H1 (cell line): ENCODE measurements at regions not wholly inside any gene's neighbourhood (a gene's known extent, or its start where the extent isn't known, plus 50 kb on each side); places are given as distances from the start of the nearest gene placed in this dataset.

Experiments used
- CTCF ChIA-PET: fragments of 300-600 bp; sonication (Branson Sonifier 250); formaldehyde crosslinking; loops from one replicate; lab custom pipeline; 2021; ENCODE audit not compliant: partially characterized antibody; lab: Charles Lee
- POLR2A ChIA-PET: fragments of 300-600 bp; sonication (Branson Sonifier 250); formaldehyde crosslinking; loops from one replicate; lab custom pipeline; 2021; ENCODE audit warnings: inconsistent platforms; ENCODE audit not compliant: partially characterized antibody; lab: Charles Lee
- DNase-seq, 2 experiments: peaks; one replicate each; pipeline versions ENCODE4 v3.0.0 to v3.0.0-alpha.2; 2010 to 2022; ENCODE audit warnings: low spot score in 2 of 2, low read depth in 1 of 2, mixed read lengths in 1 of 2
- FAIRE-seq: peaks from 2 replicates; lab custom pipeline; 2011; peaks lifted over from hg19 to GRCh38; lab: Jason Lieb, UNC
- H2AFZ ChIP-seq: 2 replicates; pipeline ENCODE4 v1.8.1; 2012; ENCODE audit warnings: low read length, inconsistent platforms
- H2AK5ac ChIP-seq: 2 replicates; pipeline ENCODE4 v1.6.1; 2013; ENCODE audit warnings: low read depth, low read length
- H2BK120ac ChIP-seq: replicated peaks from 2 replicates; pipeline ENCODE3; 2013; ENCODE audit warnings: low read depth, low read length, inconsistent platforms
- H2BK12ac ChIP-seq: 2 replicates; pipeline ENCODE4 v1.6.1; 2013; ENCODE audit warnings: low read depth, low read length
- H2BK15ac ChIP-seq: 2 replicates; pipeline ENCODE4 v1.6.1; 2013; ENCODE audit warnings: low read length
- H2BK20ac ChIP-seq: 2 replicates; pipeline ENCODE4 v1.6.1; 2013; ENCODE audit warnings: low read length
- H2BK5ac ChIP-seq: 2 replicates; pipeline ENCODE4 v1.6.1; 2013; ENCODE audit warnings: low read depth, low read length
- H3K14ac ChIP-seq: 2 replicates; pipeline ENCODE4 v1.6.1; 2013; ENCODE audit warnings: inconsistent platforms; ENCODE audit not compliant: insufficient read length
- H3K18ac ChIP-seq: 2 replicates; pipeline ENCODE4 v1.6.1; 2013; ENCODE audit warnings: low read length; ENCODE audit errors: extremely low read depth
- H3K23ac ChIP-seq: 2 replicates; pipeline ENCODE4 v1.6.1; 2013; ENCODE audit warnings: inconsistent platforms; ENCODE audit not compliant: insufficient read length
- H3K23me2 ChIP-seq: 2 replicates; pipeline ENCODE4 v1.6.1; 2013; ENCODE audit warnings: low read depth, low read length
- H3K27ac ChIP-seq: 2 replicates; pipeline ENCODE4 v1.6.1; 2011; ENCODE audit warnings: low read depth, low read length, inconsistent platforms
- H3K27me3 ChIP-seq, 4 experiments: replicated peaks in 1 of 4; 1 replicate in 1 of 4; 2 replicates in 3 of 4; pipeline versions ENCODE4 v1.6.1 to v1.8.1; 2011 to 2013; ENCODE audit warnings: low read length in 3 of 4, mild to moderate bottlenecking in 3 of 4, inconsistent platforms in 2 of 4, mixed read lengths in 2 of 4, moderate library complexity in 1 of 4; ENCODE audit not compliant: control insufficient read depth in 3 of 4, insufficient read depth in 3 of 4; ENCODE audit errors: extremely low read depth in 1 of 4
- H3K36me3 ChIP-seq, 4 experiments: 2 replicates each; pipeline versions ENCODE4 v1.6.1 to v1.8.1; 2011 to 2013; ENCODE audit warnings: mild to moderate bottlenecking in 4 of 4, low read length in 3 of 4, moderate library complexity in 2 of 4, control low read depth in 1 of 4, inconsistent platforms in 1 of 4; ENCODE audit not compliant: insufficient read depth in 4 of 4, control insufficient read depth in 2 of 4
- H3K4ac ChIP-seq: replicated peaks from 2 replicates; pipeline ENCODE3; 2013; ENCODE audit warnings: low read length, low read depth, mixed read lengths, inconsistent platforms; ENCODE audit not compliant: insufficient read length
- H3K4me1 ChIP-seq, 4 experiments: replicated peaks in 1 of 4; 1 replicate in 1 of 4; 2 replicates in 3 of 4; pipeline versions ENCODE4 v1.6.1 to v1.8.1; 2011 to 2013; ENCODE audit warnings: low read length in 3 of 4, inconsistent platforms in 2 of 4, mixed read lengths in 1 of 4; ENCODE audit not compliant: insufficient read depth in 4 of 4, control insufficient read depth in 3 of 4
- H3K4me2 ChIP-seq, 2 experiments: 2 replicates each; pipeline versions ENCODE4 v1.6.1 to v1.8.1; 2011 to 2013; ENCODE audit warnings: low read depth in 2 of 2, low read length in 2 of 2, control low read depth in 1 of 2, inconsistent platforms in 1 of 2, mild to moderate bottlenecking in 1 of 2; ENCODE audit not compliant: insufficient read depth in 1 of 2
- H3K4me3 ChIP-seq, 4 experiments: fragments of 200-600, 300-600 bp in 1 of 4; sonication (generic), shearing (Covaris generic), sonication (Bioruptor Twin) in 1 of 4; 2 replicates each; pipeline versions ENCODE4 v1.5.1 to v1.8.1; 2011 to 2016; ENCODE audit warnings: low read length in 4 of 4, low read depth in 3 of 4, control low read depth in 2 of 4, inconsistent platforms in 2 of 4, mild to moderate bottlenecking in 2 of 4, mixed read lengths in 1 of 4, moderate library complexity in 1 of 4; ENCODE audit not compliant: insufficient read depth in 2 of 4; ENCODE audit errors: extremely low read depth in 1 of 4
- H3K56ac ChIP-seq: replicated peaks from 2 replicates; pipeline ENCODE3; 2013; ENCODE audit warnings: low read depth, mild to moderate bottlenecking, mixed read lengths, low read length, inconsistent platforms; ENCODE audit not compliant: insufficient read length
- H3K79me1 ChIP-seq: 2 replicates; pipeline ENCODE4 v1.6.1; 2013; ENCODE audit warnings: low read depth, low read length, control low read depth
- H3K79me2 ChIP-seq, 2 experiments: 2 replicates each; pipeline versions ENCODE4 v1.6.1 to v1.8.1; 2012 to 2013; ENCODE audit warnings: low read length in 2 of 2, mild to moderate bottlenecking in 2 of 2, inconsistent platforms in 1 of 2; ENCODE audit not compliant: insufficient read depth in 2 of 2, control insufficient read depth in 1 of 2
- H3K9ac ChIP-seq, 4 experiments: replicated peaks in 1 of 4; 1 replicate in 1 of 4; 2 replicates in 3 of 4; pipeline versions ENCODE4 v1.6.1 to v1.8.1; 2011 to 2013; ENCODE audit warnings: low read depth in 3 of 4, low read length in 3 of 4, control low read depth in 2 of 4, mild to moderate bottlenecking in 2 of 4, moderate library complexity in 2 of 4, inconsistent platforms in 1 of 4; ENCODE audit errors: extremely low read depth in 1 of 4
- H3K9me3 ChIP-seq, 2 experiments: 2 replicates each; pipeline versions ENCODE4 v1.6.1 to v1.8.1; 2012 to 2013; ENCODE audit warnings: mild to moderate bottlenecking in 2 of 2, moderate library complexity in 2 of 2, control low read depth in 1 of 2, inconsistent platforms in 1 of 2, low read depth in 1 of 2, low read length in 1 of 2, mixed read lengths in 1 of 2; ENCODE audit not compliant: insufficient read depth in 2 of 2
- H4K20me1 ChIP-seq, 2 experiments: replicated peaks in 1 of 2; 2 replicates each; pipeline versions ENCODE3 to v1.8.1; 2011 to 2013; ENCODE audit warnings: inconsistent platforms in 2 of 2, low read length in 2 of 2, mild to moderate bottlenecking in 1 of 2; ENCODE audit not compliant: insufficient read depth in 2 of 2, control insufficient read depth in 1 of 2
- H4K5ac ChIP-seq: 2 replicates; pipeline ENCODE4 v1.6.1; 2013; ENCODE audit warnings: low read length, low read depth, mixed read lengths, inconsistent platforms; ENCODE audit not compliant: insufficient read length
- H4K8ac ChIP-seq: 2 replicates; pipeline ENCODE4 v1.8.0; 2013; ENCODE audit warnings: mild to moderate bottlenecking, moderate library complexity, low read length, inconsistent platforms; ENCODE audit not compliant: insufficient read depth; ENCODE audit errors: extremely low read depth
- H4K91ac ChIP-seq: replicated peaks from 2 replicates; pipeline ENCODE3; 2013; ENCODE audit warnings: low read length, mixed read lengths, inconsistent platforms; ENCODE audit not compliant: insufficient read length
- CTBP2 ChIP-seq: IDR thresholded peaks from 2 replicates; pipeline ENCODE4 v1.7.0; 2011; ENCODE audit warnings: borderline replicate concordance, mild to moderate bottlenecking, moderate library complexity, mixed read lengths, low read length; ENCODE audit not compliant: insufficient read depth, insufficient read length
- EP300 ChIP-seq, 2 experiments: IDR thresholded peaks; 1 replicate in 1 of 2; 2 replicates in 1 of 2; pipeline ENCODE4 v1.6.1; 2011 to 2012; ENCODE audit warnings: low read depth in 2 of 2, low read length in 2 of 2, mild to moderate bottlenecking in 2 of 2, borderline replicate concordance in 1 of 2, inconsistent platforms in 1 of 2, moderate library complexity in 1 of 2
- EZH2 ChIP-seq: fragments of 200-600 bp; sonication (generic); IDR thresholded peaks from 2 replicates; pipeline ENCODE4 v1.7.1; 2012; ENCODE audit warnings: low read depth, mild to moderate bottlenecking, moderate library complexity, low read length, inconsistent platforms; ENCODE audit not compliant: severe bottlenecking
- GABPA ChIP-seq: IDR thresholded peaks from 2 replicates; pipeline ENCODE4 v1.6.1; 2011; ENCODE audit warnings: mild to moderate bottlenecking, low read length, moderate library complexity, borderline replicate concordance; ENCODE audit not compliant: insufficient read depth
- GTF2F1 ChIP-seq: IDR thresholded peaks from 2 replicates; pipeline ENCODE4 v1.6.1; 2012; ENCODE audit warnings: low read depth, low read length, improper control_type of control experiment, borderline replicate concordance
- HDAC2 ChIP-seq, 2 experiments: fragments of 300-600 bp in 1 of 2; sonication (generic) in 1 of 2; IDR thresholded peaks; 2 replicates each; pipeline ENCODE4 v1.6.1; 2011 to 2012; ENCODE audit warnings: low read depth in 2 of 2, low read length in 2 of 2, mild to moderate bottlenecking in 2 of 2, moderate library complexity in 2 of 2, borderline replicate concordance in 1 of 2, inconsistent platforms in 1 of 2
- KDM5A ChIP-seq: fragments of 200-600 bp; IDR thresholded peaks from 2 replicates; pipeline ENCODE4 v1.7.1; 2012; ENCODE audit warnings: mild to moderate bottlenecking, low read length, inconsistent platforms, mixed read lengths
- MAFK ChIP-seq: IDR thresholded peaks from 2 replicates; pipeline ENCODE4 v1.6.1; 2012; ENCODE audit warnings: low read depth, mild to moderate bottlenecking, improper control_type of control experiment, low read length
- NRF1 ChIP-seq: IDR thresholded peaks from 2 replicates; pipeline ENCODE4 v1.6.1; 2011; ENCODE audit warnings: mild to moderate bottlenecking, low read depth, low read length, improper control_type of control experiment
- PHF8 ChIP-seq: fragments of 200-600 bp; sonication (generic); conservative IDR thresholded peaks from 2 replicates; pipeline ENCODE4 v1.7.1; 2012; ENCODE audit warnings: low read depth, mild to moderate bottlenecking, inconsistent platforms, low read length, moderate library complexity
- RAD21 ChIP-seq, 2 experiments: IDR thresholded peaks in 1 of 2; conservative IDR thresholded peaks in 1 of 2; 2 replicates each; pipeline ENCODE4 v1.6.1; 2011; ENCODE audit warnings: low read depth in 2 of 2, low read length in 2 of 2, improper control_type of control experiment in 1 of 2, inconsistent platforms in 1 of 2, mild to moderate bottlenecking in 1 of 2, moderate library complexity in 1 of 2
- SIX5 ChIP-seq: IDR thresholded peaks from 2 replicates; pipeline ENCODE4 v1.6.1; 2011; ENCODE audit warnings: mild to moderate bottlenecking, low read depth, low read length
- SP1 ChIP-seq: IDR thresholded peaks from 2 replicates; pipeline ENCODE4 v1.6.1; 2011; ENCODE audit warnings: low read depth, low read length
- SP4 ChIP-seq: IDR thresholded peaks from 2 replicates; pipeline ENCODE4 v1.6.1; 2012; ENCODE audit warnings: low read length, inconsistent platforms
- TCF12 ChIP-seq: IDR thresholded peaks from 2 replicates; pipeline ENCODE4 v1.6.1; 2011; ENCODE audit warnings: low read depth, mild to moderate bottlenecking, low read length
- WGBS, 2 experiments: shearing (Covaris generic) in 1 of 2; methylation state at CpG; one replicate each; pipeline versions ENCODE4 v1.1.6 to v1.1.7; 2013 to 2015; ENCODE audit warnings: low lambda C conversion rate in 2 of 2, mixed read lengths in 2 of 2, inconsistent platforms in 1 of 2, low coverage in 1 of 2, missing lambda C conversion rate in 1 of 2; ENCODE audit not compliant: insufficient replicate concordance in 2 of 2, insufficient coverage in 1 of 2, insufficient read length in 1 of 2; ENCODE audit errors: extremely low coverage in 1 of 2, missing lambda C conversion rate in 1 of 2; 5-methylcytosine and 5-hydroxymethylcytosine counted together

- H3K9me3 ChIP-seq = no peaks in the 10 kb centered on the region; a peak in 1 of 4 replicates
- H3K18ac ChIP-seq = no peak overlapping the region
- no peaks in the 10 kb centered on the region for H3K36me3 ChIP-seq
- no peak overlapping the region for H4K5ac ChIP-seq
- WGBS, 2 experiments = 96% methylated on average over 4 of the region's 4 CpGs; no CpG with 5 or more reads in 1 of the 2 experiments
- no peaks in the 10 kb centered on the region for H3K27me3 ChIP-seq
- no peak overlapping the region for H3K56ac ChIP-seq
- no peak overlapping the region for H3K4me3 ChIP-seq
- no peak overlapping the region for H2BK5ac ChIP-seq
- H3K4ac ChIP-seq = no peak overlapping the region
- H3K23me2 ChIP-seq = no peaks in the 10 kb centered on the region
- H3K14ac ChIP-seq = no peak overlapping the region
- H4K91ac ChIP-seq = no peak overlapping the region
- H4K8ac ChIP-seq = no peak overlapping the region
- H2BK120ac ChIP-seq = no peak overlapping the region
- H2BK20ac ChIP-seq = no peak overlapping the region
- no peak overlapping the region for H2AFZ ChIP-seq
- H3K4me1 ChIP-seq = no peaks in the 10 kb centered on the region
- no peak overlapping the region for H2BK15ac ChIP-seq
- H3K4me2 ChIP-seq = no peak overlapping the region
- no peaks in the 10 kb centered on the region for H3K79me1 ChIP-seq
- no peak overlapping the region for H2AK5ac ChIP-seq
- no peak for DNase-seq
- no peak for FAIRE-seq
- CTCF ChIA-PET = no interaction called here
- H3K9ac ChIP-seq = no peak overlapping the region
- H4K20me1 ChIP-seq = no peaks in the 10 kb centered on the region
- no peak overlapping the region for H3K23ac ChIP-seq
- H3K79me2 ChIP-seq = no peaks in the 10 kb centered on the region
- no peak overlapping the region for H3K27ac ChIP-seq
- H2BK12ac ChIP-seq = no peak overlapping the region
- POLR2A ChIA-PET = no interaction called here
- TF ChIP-seq TCF12 = no peak
- no peak for TF ChIP-seq RAD21 (IDR thresholded peaks at IDR 0.05 in 1 of 2, conservative IDR thresholded peaks at IDR 0.05 in 1 of 2; ENCODE audit: low read depth in 2 of 2, low read length in 2 of 2)
- no peak for TF ChIP-seq SP4
- no peak for TF ChIP-seq PHF8
- TF ChIP-seq CTBP2 = no peak
- TF ChIP-seq GTF2F1 = no peak
- TF ChIP-seq EP300 (IDR thresholded peaks at IDR 0.05; ENCODE audit: borderline replicate concordance in 1 of 2, low read depth in 2 of 2, low read length in 2 of 2) = no peak
- no peak for TF ChIP-seq EZH2
- no peak for TF ChIP-seq MAFK
- TF ChIP-seq HDAC2 (IDR thresholded peaks at IDR 0.05; ENCODE audit: borderline replicate concordance in 1 of 2, low read depth in 2 of 2, low read length in 2 of 2) = no peak
- no peak for TF ChIP-seq SP1
- no peak for TF ChIP-seq NRF1
- TF ChIP-seq KDM5A = no peak
- TF ChIP-seq GABPA = no peak
- no peak for TF ChIP-seq SIX5
These were observed 279.3 kb upstream of the KIF2B start for GRCh38 chr17:53543472-53543871.
